RWPE1 (cell line): ENCODE measurements at regions not wholly inside any gene's neighbourhood (a gene's known extent, or its start where the extent isn't known, plus 50 kb on each side); places are given as distances from the start of the nearest gene placed in this dataset.

Source experiments
- CTCF ChIA-PET: fragments of 350-600 bp; sonication (Branson Sonifier 250); formaldehyde crosslinking; extraction: SDS; loops from one replicate; lab custom pipeline; 2021; lab: Yijun Ruan, JAX
- POLR2A ChIA-PET: fragments of 400-600 bp; formaldehyde crosslinking; extraction: SDS; loops from one replicate; lab custom pipeline; 2020; ENCODE audit warnings: antibody characterized with exemption; ENCODE audit not compliant: low non-redundant PET; lab: Yijun Ruan, JAX
- DNase-seq: peaks from one replicate; pipeline ENCODE4 v3.0.0; 2012; ENCODE audit warnings: low spot score
- H3K27ac ChIP-seq: fragments of 450-650 bp; 2 replicates; pipeline ENCODE4 v1.5.1; 2017
- CTCF ChIP-seq: fragments of 450-650 bp; conservative IDR thresholded peaks from 2 replicates; pipeline ENCODE4 v1.5.1; 2017; ENCODE audit warnings: low read depth, mild to moderate bottlenecking

- H3K27ac ChIP-seq, result no peak overlapping the region
- POLR2A ChIA-PET, result no interaction called here
- CTCF ChIA-PET, result interaction anchor here (0.6 kb wide), 2 partner anchors 185 to 1426 kb away, joined by 3 read pairs; no protein-coding TSS in a partner anchor
- DNase-seq, result no peak
- no peak for TF ChIP-seq CTCF
Observed at GRCh38 chr6:147621263-147621662, 112.8 kb downstream of the SAMD5 start.

GRCh38 chr6:147621961-147622360 is 113.5 kb downstream of the SAMD5 start:
- TF ChIP-seq CTCF, result no peak
- POLR2A ChIA-PET, result no interaction called here
- CTCF ChIA-PET, result no interaction called here
- no peak overlapping the region for H3K27ac ChIP-seq
- no peak for DNase-seq

- DNase-seq, result no peak
- ChIA-PET CTCF (no interaction called here), POLR2A (no interaction called here)
- H3K27ac ChIP-seq, result no peak overlapping the region
- TF ChIP-seq CTCF, result no peak
Observed at GRCh38 chr6:147624946-147625515, 116.5 kb downstream of the SAMD5 start.

GRCh38 chr6:147625946-147626345 is 117.5 kb downstream of the SAMD5 start:
- no peak for TF ChIP-seq CTCF
- DNase-seq, result no peak
- CTCF ChIA-PET, result no interaction called here
- H3K27ac ChIP-seq, result no peak overlapping the region
- POLR2A ChIA-PET, result no interaction called here

GRCh38 chr6:147627411-147627810 is 118.9 kb downstream of the SAMD5 start:
- no peak for DNase-seq
- no peak overlapping the region for H3K27ac ChIP-seq
- ChIA-PET CTCF (no interaction called here), POLR2A (no interaction called here)
- no peak for TF ChIP-seq CTCF

GRCh38 chr6:147633191-147633590 is 124.7 kb downstream of the SAMD5 start:
- ChIA-PET CTCF (no interaction called here), POLR2A (no interaction called here)
- TF ChIP-seq CTCF, result no peak
- no peak for DNase-seq
- no peak overlapping the region for H3K27ac ChIP-seq
